K562 (cell line): ENCODE measurements at regions not wholly inside any gene's neighbourhood (a gene's known extent, or its start where the extent isn't known, plus 50 kb on each side); places are given as distances from the start of the nearest gene placed in this dataset.

Experiments used
- ATAC-seq: fragments of 200-7000 bp; cut with Tn5 transposase; 3 replicates; pipeline ENCODE4 v1.9.1; 2020; ENCODE audit warnings: moderate library complexity
- BruUV-seq: library from RNA; stranded (reverse); fragments of 400-500 nt; replicated peaks from 2 replicates; lab custom pipeline; 2021; lab: Mats Ljungman, UMichigan
- CTCF ChIA-PET: fragments of 300-600 bp; formaldehyde crosslinking; extraction: SDS; loops from one replicate; lab custom pipeline; 2021; ENCODE audit warnings: low intra/inter-chr PET ratio; lab: Yijun Ruan, JAX
- POLR2A ChIA-PET: fragments of 300-600, 350-650 bp; sonication (Branson Sonifier 250); formaldehyde crosslinking; extraction: SDS; loops from one replicate; lab custom pipeline; 2021; ENCODE audit warnings: antibody characterized with exemption, inconsistent platforms; lab: Yijun Ruan, JAX
- DNase-seq, 4 experiments: peaks; one replicate each; pipeline versions ENCODE4 v3.0.0 to v3.0.0-alpha.2; 2011 to 2018; ENCODE audit warnings: low spot score in 3 of 4, mixed read lengths in 3 of 4; ENCODE audit errors: extremely low read depth in 1 of 4
- FAIRE-seq: peaks from 2 replicates; lab custom pipeline; 2011; peaks lifted over from hg19 to GRCh38; lab: Jason Lieb, UNC
- H2AFZ ChIP-seq: 2 replicates; pipeline ENCODE4 v1.6.0; 2011; ENCODE audit warnings: low read depth, low read length, control low read depth, inconsistent platforms
- H3K27ac ChIP-seq: fragments of 200-600 bp; 3 replicates; pipeline ENCODE4 v1.8.0; 2011; ENCODE audit warnings: low read depth, mild to moderate bottlenecking, control low read depth, inconsistent platforms, low read length, moderate library complexity, mixed read lengths; ENCODE audit errors: extremely low read depth
- H3K27me3 ChIP-seq, 2 experiments: fragments of 300-600 bp in 1 of 2; 2 replicates in 1 of 2; 3 replicates in 1 of 2; pipeline versions ENCODE4 v1.6.0 to v1.8.0; 2011; ENCODE audit warnings: inconsistent platforms in 2 of 2, low read length in 2 of 2, mild to moderate bottlenecking in 1 of 2, mixed read lengths in 1 of 2, moderate library complexity in 1 of 2; ENCODE audit not compliant: control insufficient read depth in 2 of 2, insufficient read depth in 2 of 2
- H3K36me3 ChIP-seq: fragments of 300-600 bp; 3 replicates; pipeline ENCODE4 v1.8.0; 2011; ENCODE audit warnings: mild to moderate bottlenecking, low read length, inconsistent platforms; ENCODE audit not compliant: control insufficient read depth, insufficient read depth
- H3K4me1 ChIP-seq, 2 experiments: fragments of 200-600 bp in 1 of 2; replicated peaks in 1 of 2; 2 replicates in 1 of 2; 3 replicates in 1 of 2; pipeline versions ENCODE4 v1.5.1 to v1.8.0; 2011; ENCODE audit warnings: inconsistent platforms in 2 of 2, low read length in 2 of 2, mild to moderate bottlenecking in 1 of 2, mixed read lengths in 1 of 2, moderate library complexity in 1 of 2; ENCODE audit not compliant: control insufficient read depth in 2 of 2, insufficient read depth in 2 of 2
- H3K4me2 ChIP-seq: 2 replicates; pipeline ENCODE4 v1.6.1; 2011; ENCODE audit warnings: low read length, control low read depth, inconsistent platforms, mixed read lengths; ENCODE audit not compliant: insufficient read depth
- H3K4me3 ChIP-seq: fragments of 200-600 bp; sonication (generic), shearing (Covaris generic); 2 replicates; pipeline ENCODE4 v1.5.1; 2016; ENCODE audit warnings: control low read depth, inconsistent platforms
- H3K79me2 ChIP-seq: fragments of 200-600 bp; 3 replicates; pipeline ENCODE4 v1.8.0; 2011; ENCODE audit warnings: low read length, inconsistent platforms; ENCODE audit not compliant: control insufficient read depth, insufficient read depth
- H3K9ac ChIP-seq, 2 experiments: 2 replicates each; pipeline versions ENCODE4 v1.6.0 to v1.6.1; 2011; ENCODE audit warnings: low read depth in 2 of 2, low read length in 2 of 2, control low read depth in 1 of 2, inconsistent platforms in 1 of 2, mild to moderate bottlenecking in 1 of 2, mixed read lengths in 1 of 2; ENCODE audit not compliant: insufficient read depth in 1 of 2
- H3K9me1 ChIP-seq: one replicate; pipeline ENCODE4 v1.6.0; 2011; ENCODE audit warnings: inconsistent platforms, mild to moderate bottlenecking, low read length, moderate library complexity; ENCODE audit not compliant: control insufficient read depth, insufficient read depth
- H3K9me3 ChIP-seq: replicated peaks from 2 replicates; pipeline ENCODE4 v1.5.1; 2011; ENCODE audit warnings: low read depth, low read length, inconsistent platforms; ENCODE audit not compliant: control insufficient read depth, insufficient read depth
- H4K20me1 ChIP-seq: replicated peaks from 2 replicates; pipeline ENCODE4 v1.6.1; 2011; ENCODE audit warnings: low read length, inconsistent platforms, mixed read lengths; ENCODE audit not compliant: control insufficient read depth, insufficient read depth
- EGR1 ChIP-seq: fragments of 450-650 bp; conservative IDR thresholded peaks from 2 replicates; pipeline ENCODE4 v1.6.1; 2017; ENCODE audit warnings: mild to moderate bottlenecking
- MYC ChIP-seq, 2 experiments: fragments of 250-450 bp in 1 of 2; sonication (Bioruptor Pico) in 1 of 2; IDR thresholded peaks; 2 replicates each; pipeline versions ENCODE4 v1.5.1 to v1.6.1; 2012 to 2021; ENCODE audit warnings: low read depth in 2 of 2, borderline replicate concordance in 1 of 2, improper control_type of control experiment in 1 of 2, low read length in 1 of 2, mild to moderate bottlenecking in 1 of 2, moderate library complexity in 1 of 2
- STAT6 ChIP-seq: sonication (generic); formaldehyde crosslinking; IDR thresholded peaks from 2 replicates; pipeline ENCODE4 v1.8.1; 2023; ENCODE audit warnings: mild to moderate bottlenecking, missing genetic modification reagents
- WGBS: fragments of 100-300 bp; shearing (Covaris generic); methylation state at CpG from one replicate; pipeline ENCODE4 v1.1.6; 2016; ENCODE audit warnings: low coverage, mixed read lengths; ENCODE audit not compliant: insufficient coverage; ENCODE audit errors: missing lambda C conversion rate; 5-methylcytosine and 5-hydroxymethylcytosine counted together
- in situ Hi-C: fragments of 300-500 bp; cut with MboI; formaldehyde crosslinking; loops from 4 replicates; pipeline ENCODE4 v1.15.0; 2018; ENCODE audit warnings: inconsistent platforms, mixed read lengths
- intact Hi-C: fragments of 100-400 bp; cut with micrococcal nuclease; formaldehyde crosslinking; loops from 2 replicates; pipeline ENCODE4 v1.14.2; 2022

- H3K4me1 ChIP-seq = peaks cover 3 to 14% of the 10 kb centered on the region in 2 experiments; a peak in 3 of 5 replicates
- CTCF ChIA-PET = no interaction called here
- in situ Hi-C loops = no loop called here
- no peaks in the 10 kb centered on the region for H3K79me2 ChIP-seq
- no peak for ATAC-seq
- WGBS = 0% methylated on average over 5 of the region's 8 CpGs
- FAIRE-seq = no peak
- H3K27me3 ChIP-seq = peaks cover 13 to 18% of the 10 kb centered on the region in 2 experiments; a peak in 3 of 5 replicates
- H3K27ac ChIP-seq = no peak overlapping the region
- H3K36me3 ChIP-seq = no peaks in the 10 kb centered on the region
- intact Hi-C loops = loop anchor here (5.0 kb wide), 1 partner anchor 294 kb away; no protein-coding TSS in a partner anchor
- no peaks in the 10 kb centered on the region for H3K9me1 ChIP-seq
- H2AFZ ChIP-seq = no peak overlapping the region
- POLR2A ChIA-PET = no interaction called here
- H4K20me1 ChIP-seq = no peaks in the 10 kb centered on the region
- TF ChIP-seq MYC (IDR thresholded peaks at IDR 0.05; ENCODE audit: low read depth, low read length) (no peak), MYC (CRISPR knock-in tag; IDR thresholded peaks at IDR 0.05; ENCODE audit: borderline replicate concordance, low read depth) (no peak), EGR1 (peak; percentile 84), STAT6 (CRISPR knock-in tag) (no peak)
- no peaks in the 10 kb centered on the region for H3K9me3 ChIP-seq
- DNase-seq = no peak
- no peak overlapping the region for H3K9ac ChIP-seq
- H3K4me3 ChIP-seq = no peak overlapping the region
- BruUV-seq = no TSS peak
- no peak overlapping the region for H3K4me2 ChIP-seq
Measured at GRCh38 chr11:43558556-43559127, 121.9 kb upstream of the HSD17B12 start.
